SIG-M5 (cell line): ENCODE measurements at regions not wholly inside any gene's neighbourhood (a gene's known extent, or its start where the extent isn't known, plus 50 kb on each side); places are given as distances from the start of the nearest gene placed in this dataset.
"Not testable (repeated sequence)": the region's sequence is repeated elsewhere in the genome, so short reads cannot be mapped to it uniquely, and the experiment has no call there.

Source experiments
- DNase-seq: peaks from one replicate; lab custom pipeline; 2025; lab: John Stamatoyannopoulos, UW

- DNase-seq, result no peak
Observed at GRCh38 chr14:101634850-101635748, 73.8 kb downstream of the DIO3 start.

GRCh38 chr14:101635749-101636560, 74.7 kb downstream of the DIO3 start:
- no peak for DNase-seq

GRCh38 chr14:101639241-101639833, 78.0 kb downstream of the DIO3 start:
- no peak for DNase-seq

- no peak for DNase-seq
Observed at GRCh38 chr14:101643651-101644050, 82.4 kb downstream of the DIO3 start.

- no peak for DNase-seq
Observed at GRCh38 chr14:101654051-101654450, 92.8 kb downstream of the DIO3 start.

- DNase-seq, result no peak
Observed at GRCh38 chr14:101657372-101657771, 96.1 kb downstream of the DIO3 start.

GRCh38 chr14:101665478-101666078, 95.9 kb upstream of the PPP2R5C start:
- DNase-seq, result no peak

- no peak for DNase-seq
Observed at GRCh38 chr14:101666264-101666663, 95.2 kb upstream of the PPP2R5C start.

- DNase-seq, result no peak
Observed at GRCh38 chr14:101669629-101670028, 91.9 kb upstream of the PPP2R5C start.

- DNase-seq, result no peak
Observed at GRCh38 chr14:101673873-101674272, 87.6 kb upstream of the PPP2R5C start.

- DNase-seq, result not testable (repeated sequence)
Observed at GRCh38 chr14:101675835-101676234, 85.7 kb upstream of the PPP2R5C start.

GRCh38 chr14:101677912-101678327, 83.6 kb upstream of the PPP2R5C start:
- not testable (repeated sequence) for DNase-seq

- no peak for DNase-seq
Observed at GRCh38 chr14:101681795-101682194, 79.7 kb upstream of the PPP2R5C start.

GRCh38 chr14:101683365-101683764, 78.1 kb upstream of the PPP2R5C start:
- no peak for DNase-seq

- no peak for DNase-seq
Observed at GRCh38 chr14:101687756-101688546, 73.6 kb upstream of the PPP2R5C start.

GRCh38 chr14:101689039-101689501, 72.4 kb upstream of the PPP2R5C start:
- no peak for DNase-seq

GRCh38 chr14:101689966-101690365, 71.5 kb upstream of the PPP2R5C start:
- DNase-seq, result not testable (repeated sequence)

- no peak for DNase-seq
Observed at GRCh38 chr14:101695659-101696058, 65.8 kb upstream of the PPP2R5C start.

GRCh38 chr14:101704140-101704539, 57.4 kb upstream of the PPP2R5C start:
- DNase-seq, result no peak

- DNase-seq, result no peak
Observed at GRCh38 chr14:101705733-101706508, 55.6 kb upstream of the PPP2R5C start.
